SH-SY5Y (cell line): ENCODE measurements at regions not wholly inside any gene's neighbourhood (a gene's known extent, or its start where the extent isn't known, plus 50 kb on each side); places are given as distances from the start of the nearest gene placed in this dataset.

Experiments used
- GATA2 ChIP-seq: IDR thresholded peaks from 2 replicates; pipeline ENCODE4 v1.6.1; 2011; ENCODE audit warnings: mild to moderate bottlenecking, low read depth, low read length
- GATA3 ChIP-seq: IDR thresholded peaks from 2 replicates; pipeline ENCODE4 v1.6.1; 2011; ENCODE audit warnings: low read depth, mild to moderate bottlenecking, low read length, moderate library complexity

- TF ChIP-seq GATA3 (no peak), GATA2 (no peak)
Observed at GRCh38 chr3:80010021-80010571, 242.3 kb upstream of the ROBO1 start.

DNA sequence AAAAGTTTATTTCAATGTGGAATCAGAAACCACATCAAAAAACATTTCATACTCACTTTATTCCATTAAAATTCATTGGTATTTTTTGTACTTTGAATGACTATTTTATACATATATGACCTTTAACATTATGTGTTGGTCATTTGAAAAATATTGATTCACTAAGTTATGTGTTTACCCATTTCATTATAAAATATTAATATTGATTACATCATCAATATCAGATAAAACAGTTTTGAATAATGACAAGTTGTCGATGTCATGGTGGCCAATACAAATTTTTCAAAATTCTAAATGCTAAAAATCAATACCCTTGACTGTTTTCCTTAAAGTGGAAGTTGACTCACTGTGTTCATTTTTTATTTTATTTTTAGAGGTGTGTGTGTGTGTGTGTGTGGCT, 239.7 kb upstream of the ROBO1 start:
- TF ChIP-seq GATA2 (no peak), GATA3 (no peak)

DNA sequence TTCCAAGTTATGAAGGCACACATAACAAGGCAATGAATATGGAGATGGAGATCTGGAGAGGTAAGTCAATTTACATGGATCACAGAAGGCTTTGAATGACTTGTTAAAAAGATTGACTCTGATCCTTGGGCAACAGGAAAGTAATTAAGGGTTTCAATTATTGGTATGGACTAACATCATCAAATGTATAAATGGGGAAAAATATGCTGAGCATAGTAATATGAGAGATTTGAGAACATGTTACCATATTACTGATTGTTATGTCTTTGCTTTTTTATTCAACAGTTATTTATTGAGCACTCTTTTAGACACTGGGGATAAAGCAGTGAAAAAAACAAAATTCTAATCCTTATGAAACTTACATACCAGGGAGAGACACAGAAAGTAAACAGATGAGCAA, 238.5 kb upstream of the ROBO1 start:
- TF ChIP-seq GATA2 = no peak
- no peak for TF ChIP-seq GATA3

- TF ChIP-seq GATA3 = no peak
- TF ChIP-seq GATA2 = no peak
Observed at GRCh38 chr3:80000022-80000421, 232.2 kb upstream of the ROBO1 start.

GRCh38 chr3:79994397-79994796, 226.6 kb upstream of the ROBO1 start:
- no peak for TF ChIP-seq GATA2
- no peak for TF ChIP-seq GATA3

- TF ChIP-seq GATA3 (no peak), GATA2 (no peak)
Observed at GRCh38 chr3:79986338-79986737, 218.5 kb upstream of the ROBO1 start.

- TF ChIP-seq GATA2 = no peak
- no peak for TF ChIP-seq GATA3
Observed at GRCh38 chr3:79985816-79986215, 218.0 kb upstream of the ROBO1 start.

GRCh38 chr3:79983118-79983517, 215.3 kb upstream of the ROBO1 start:
- TF ChIP-seq GATA3 (no peak), GATA2 (no peak)

GRCh38 chr3:79979990-79980389, 212.2 kb upstream of the ROBO1 start:
- no peak for TF ChIP-seq GATA3
- no peak for TF ChIP-seq GATA2

GRCh38 chr3:79976466-79976865, 208.7 kb upstream of the ROBO1 start:
- TF ChIP-seq GATA3 = no peak
- no peak for TF ChIP-seq GATA2

DNA sequence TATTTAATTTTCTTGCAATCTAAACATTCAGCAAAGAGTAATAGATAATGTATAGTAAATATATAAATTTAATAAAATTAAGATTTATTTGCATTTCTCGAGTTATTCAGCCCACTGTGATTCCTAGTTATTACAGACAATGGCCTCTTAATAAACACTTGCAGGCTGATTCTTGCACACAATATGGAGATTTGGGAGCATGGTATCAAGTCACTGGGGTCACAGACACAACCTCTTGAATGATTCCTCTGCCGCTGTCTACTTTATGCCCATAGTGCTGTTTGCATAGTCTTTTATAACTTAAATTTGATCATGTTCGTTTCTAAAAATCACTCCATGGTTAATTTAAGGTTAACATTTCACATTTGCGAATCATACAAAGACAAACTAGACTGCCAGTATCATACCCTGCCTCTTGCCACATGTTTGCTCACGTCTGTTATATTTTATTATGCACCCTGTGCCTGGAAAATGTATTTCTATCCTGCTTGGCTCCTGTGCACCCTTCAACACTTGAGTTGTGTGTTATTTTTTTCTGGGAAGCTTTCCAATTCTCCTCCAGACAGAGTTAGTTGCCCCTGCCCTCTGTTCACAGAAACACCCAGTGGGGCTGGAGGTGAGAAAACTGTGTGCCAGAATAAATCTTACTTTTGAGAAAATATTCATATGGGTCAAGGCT, 206.3 kb upstream of the ROBO1 start:
- no peak for TF ChIP-seq GATA3
- TF ChIP-seq GATA2 = no peak

DNA sequence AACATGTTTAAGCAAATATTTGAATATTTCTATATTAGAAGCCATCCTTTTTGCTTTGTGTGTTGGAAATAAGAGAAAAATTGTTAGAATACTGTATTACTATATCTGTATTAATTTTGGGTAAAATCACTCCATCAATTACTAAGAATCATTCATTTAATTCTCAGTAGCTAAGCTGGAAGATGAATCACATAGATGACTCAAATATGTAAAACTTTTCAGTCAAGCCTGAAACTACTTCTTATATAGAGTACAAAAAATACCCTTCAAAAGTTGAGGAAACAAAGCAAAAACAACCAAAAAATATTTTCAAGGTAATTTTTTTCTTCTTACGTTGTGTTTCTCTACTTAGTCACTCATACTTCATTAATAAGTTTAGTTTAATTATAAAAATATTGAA, 205.7 kb upstream of the ROBO1 start:
- no peak for TF ChIP-seq GATA2

DNA sequence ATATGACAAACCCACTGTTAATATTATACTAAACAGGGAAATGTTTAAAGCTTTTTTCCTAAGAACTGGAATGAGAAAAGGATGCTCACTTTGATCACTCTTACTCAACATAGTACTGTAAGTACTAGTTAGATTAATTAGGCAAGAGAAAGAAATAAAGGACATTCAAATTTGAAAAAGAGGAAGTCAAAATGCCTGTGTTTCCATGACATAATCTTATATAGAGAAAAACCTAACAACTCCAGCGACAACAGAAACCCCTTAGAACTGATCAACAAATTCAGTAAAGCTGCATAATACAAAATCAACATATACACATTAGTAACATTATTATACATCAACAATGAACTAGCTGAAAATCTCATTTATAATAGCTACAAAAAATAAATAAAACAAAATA, 200.6 kb upstream of the ROBO1 start:
- TF ChIP-seq GATA3 (no peak), GATA2 (no peak)

- TF ChIP-seq GATA2 (no peak), GATA3 (no peak)
Observed at GRCh38 chr3:79960594-79960993, 192.8 kb upstream of the ROBO1 start.

DNA sequence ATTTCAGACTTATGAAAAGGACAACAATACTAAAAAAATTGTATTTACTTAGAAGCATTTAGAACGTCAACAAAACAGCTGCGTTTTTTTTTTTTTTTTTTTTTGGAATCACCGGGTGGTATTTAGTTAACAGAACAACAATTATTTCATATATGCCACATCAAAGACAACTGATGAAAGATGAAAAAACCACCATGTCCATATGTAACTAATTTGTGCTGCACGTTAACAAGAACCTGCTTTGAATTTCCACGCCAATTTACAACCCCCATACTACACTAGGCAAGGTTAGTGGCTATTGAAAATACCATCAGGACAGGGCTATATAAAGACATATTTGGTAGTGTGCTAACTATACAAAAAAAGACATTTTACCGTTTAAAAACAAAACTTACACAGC, 189.3 kb upstream of the ROBO1 start:
- TF ChIP-seq GATA3 (no peak), GATA2 (no peak)

DNA sequence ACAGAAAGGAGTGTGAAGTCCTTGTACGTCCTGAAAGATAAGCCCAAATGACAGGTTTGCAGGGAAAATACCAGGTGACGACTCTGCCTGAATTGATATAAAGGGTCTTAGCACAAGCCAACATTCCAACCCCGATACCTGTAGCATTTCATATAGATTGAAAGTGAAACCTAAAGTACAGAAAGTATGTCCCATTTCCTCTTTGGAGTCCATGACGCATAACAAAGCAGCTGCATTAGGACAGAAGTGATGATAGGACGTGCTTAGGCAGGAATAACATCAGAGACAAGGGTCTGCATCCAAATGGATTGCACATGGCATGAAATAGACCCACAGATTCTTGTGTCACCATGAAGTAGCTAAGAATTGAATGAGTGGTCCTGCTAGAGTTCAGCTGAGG, 187.0 kb upstream of the ROBO1 start:
- TF ChIP-seq GATA2 = no peak
- no peak for TF ChIP-seq GATA3
